PFSK-1 (cell line): ENCODE measurements at regions not wholly inside any gene's neighbourhood (a gene's known extent, or its start where the extent isn't known, plus 50 kb on each side); places are given as distances from the start of the nearest gene placed in this dataset.

Source experiments
- TAF1 ChIP-seq: IDR thresholded peaks from 2 replicates; pipeline ENCODE4 v1.6.1; 2012; ENCODE audit warnings: low read length, control low read depth, borderline replicate concordance; ENCODE audit not compliant: insufficient read depth
- TF ChIP-seq, protein P1 (sequence below), 2 experiments: IDR thresholded peaks; 2 replicates each; pipeline versions ENCODE4 v1.6.1 to v1.8.0; 2011 to 2012; ENCODE audit warnings: low read depth in 2 of 2, low read length in 2 of 2, control low read depth in 1 of 2, inconsistent platforms in 1 of 2, mild to moderate bottlenecking in 1 of 2, moderate library complexity in 1 of 2; ENCODE audit not compliant: insufficient read depth in 1 of 2

DNA sequence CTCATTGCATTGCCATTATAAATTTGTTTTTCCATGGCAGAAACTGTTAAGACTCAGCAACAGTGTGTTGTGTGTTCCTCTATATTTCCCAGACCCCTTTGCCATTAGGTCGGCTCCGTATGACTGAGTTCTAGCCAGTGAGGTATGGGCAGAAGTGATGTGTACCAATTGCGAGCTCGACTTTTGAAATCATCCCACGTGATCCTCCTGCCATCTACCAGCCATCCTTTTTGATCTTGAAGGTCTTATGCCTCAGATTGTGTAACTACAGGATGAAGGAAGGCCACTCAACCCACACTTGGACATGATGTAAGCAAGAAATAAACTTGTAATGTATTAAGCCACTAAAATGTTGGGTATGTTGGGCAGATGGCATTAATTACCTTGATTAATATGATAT is 562.3 kb downstream of the PDCD6IP start:
- TF ChIP-seq, protein P1, sequence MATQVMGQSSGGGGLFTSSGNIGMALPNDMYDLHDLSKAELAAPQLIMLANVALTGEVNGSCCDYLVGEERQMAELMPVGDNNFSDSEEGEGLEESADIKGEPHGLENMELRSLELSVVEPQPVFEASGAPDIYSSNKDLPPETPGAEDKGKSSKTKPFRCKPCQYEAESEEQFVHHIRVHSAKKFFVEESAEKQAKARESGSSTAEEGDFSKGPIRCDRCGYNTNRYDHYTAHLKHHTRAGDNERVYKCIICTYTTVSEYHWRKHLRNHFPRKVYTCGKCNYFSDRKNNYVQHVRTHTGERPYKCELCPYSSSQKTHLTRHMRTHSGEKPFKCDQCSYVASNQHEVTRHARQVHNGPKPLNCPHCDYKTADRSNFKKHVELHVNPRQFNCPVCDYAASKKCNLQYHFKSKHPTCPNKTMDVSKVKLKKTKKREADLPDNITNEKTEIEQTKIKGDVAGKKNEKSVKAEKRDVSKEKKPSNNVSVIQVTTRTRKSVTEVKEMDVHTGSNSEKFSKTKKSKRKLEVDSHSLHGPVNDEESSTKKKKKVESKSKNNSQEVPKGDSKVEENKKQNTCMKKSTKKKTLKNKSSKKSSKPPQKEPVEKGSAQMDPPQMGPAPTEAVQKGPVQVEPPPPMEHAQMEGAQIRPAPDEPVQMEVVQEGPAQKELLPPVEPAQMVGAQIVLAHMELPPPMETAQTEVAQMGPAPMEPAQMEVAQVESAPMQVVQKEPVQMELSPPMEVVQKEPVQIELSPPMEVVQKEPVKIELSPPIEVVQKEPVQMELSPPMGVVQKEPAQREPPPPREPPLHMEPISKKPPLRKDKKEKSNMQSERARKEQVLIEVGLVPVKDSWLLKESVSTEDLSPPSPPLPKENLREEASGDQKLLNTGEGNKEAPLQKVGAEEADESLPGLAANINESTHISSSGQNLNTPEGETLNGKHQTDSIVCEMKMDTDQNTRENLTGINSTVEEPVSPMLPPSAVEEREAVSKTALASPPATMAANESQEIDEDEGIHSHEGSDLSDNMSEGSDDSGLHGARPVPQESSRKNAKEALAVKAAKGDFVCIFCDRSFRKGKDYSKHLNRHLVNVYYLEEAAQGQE (IDR thresholded peaks at IDR 0.05; ENCODE audit: insufficient read depth in 1 of 2, low read depth in 2 of 2, low read length in 2 of 2) = no peak
- TF ChIP-seq TAF1 = no peak
